PC-3 (cell line): ENCODE measurements at regions not wholly inside any gene's neighbourhood (a gene's known extent, or its start where the extent isn't known, plus 50 kb on each side); places are given as distances from the start of the nearest gene placed in this dataset.

ENCODE experiments used
- ATAC-seq: fragments of 200-7000 bp; cut with Tn5 transposase; 2 replicates; pipeline ENCODE4 v1.9.1; 2020; ENCODE audit warnings: mild to moderate bottlenecking, moderate library complexity
- BruUV-seq: library from RNA; stranded (reverse); fragments of 400-500 nt; replicated peaks from 2 replicates; lab custom pipeline; 2021; lab: Mats Ljungman, UMichigan
- CTCF ChIA-PET: fragments of 300-600 bp; sonication (Branson Sonifier 250); formaldehyde crosslinking; loops from one replicate; lab custom pipeline; 2022; ENCODE audit warnings: antibody characterized with exemption; lab: Charles Lee
- POLR2A ChIA-PET: fragments of 300-600 bp; sonication (Branson Sonifier 250); formaldehyde crosslinking; loops from one replicate; lab custom pipeline; 2022; ENCODE audit warnings: antibody characterized with exemption; ENCODE audit not compliant: unreplicated experiment; lab: Charles Lee
- DNase-seq: peaks from one replicate; pipeline ENCODE4 v3.0.0-alpha.2; 2015
- H2AFZ ChIP-seq: fragments of 300-600 bp; sonication (generic); 2 replicates; pipeline ENCODE4 v1.6.0; 2016; ENCODE audit warnings: antibody characterized with exemption, low read length
- H3F3A ChIP-seq: fragments of 300-600 bp; sonication (generic); one replicate; pipeline ENCODE4 v1.6.0; 2017; ENCODE audit warnings: antibody characterized with exemption, low read length, control low read depth, mild to moderate bottlenecking; ENCODE audit not compliant: unreplicated experiment
- H3K27ac ChIP-seq: fragments of 300-600 bp; sonication (generic); 2 replicates; pipeline ENCODE4 v1.5.1; 2016; ENCODE audit warnings: mild to moderate bottlenecking, low read length
- H3K27me3 ChIP-seq: fragments of 300-600 bp; sonication (generic); 2 replicates; pipeline ENCODE4 v1.6.1; 2016; ENCODE audit warnings: low read length, mixed read lengths
- H3K36me3 ChIP-seq: fragments of 300-600 bp; sonication (generic); 2 replicates; pipeline ENCODE4 v1.6.1; 2016; ENCODE audit warnings: low read depth, mixed run types, low read length, mixed read lengths
- H3K4me1 ChIP-seq: fragments of 300-600 bp; sonication (generic); 2 replicates; pipeline ENCODE4 v1.5.1; 2016; ENCODE audit warnings: low read length; ENCODE audit not compliant: insufficient read depth
- H3K4me2 ChIP-seq: fragments of 300-600 bp; sonication (generic); 2 replicates; pipeline ENCODE4 v1.6.0; 2016; ENCODE audit warnings: low read length
- H3K4me3 ChIP-seq: fragments of 300-600 bp; sonication (generic); 2 replicates; pipeline ENCODE4 v1.5.1; 2016; ENCODE audit warnings: mild to moderate bottlenecking, low read length, mixed read lengths
- H3K79me2 ChIP-seq: fragments of 300-600 bp; sonication (generic); 2 replicates; pipeline ENCODE4 v1.6.1; 2017; ENCODE audit warnings: low read length, mixed read lengths
- H3K9ac ChIP-seq: fragments of 300-600 bp; sonication (generic); 2 replicates; pipeline ENCODE4 v1.6.0; 2016; ENCODE audit warnings: mild to moderate bottlenecking, low read length
- H3K9me2 ChIP-seq: fragments of 300-600 bp; sonication (generic); replicated peaks from 2 replicates; pipeline ENCODE4 v1.6.1; 2016; ENCODE audit warnings: mixed run types, low read length, mixed read lengths
- H3K9me3 ChIP-seq: fragments of 300-600 bp; sonication (generic); 2 replicates; pipeline ENCODE4 v1.6.1; 2016; ENCODE audit warnings: low read length, mixed read lengths
- H4K20me1 ChIP-seq: fragments of 300-600 bp; sonication (generic); 2 replicates; pipeline ENCODE4 v1.6.1; 2016; ENCODE audit warnings: low read length, mixed read lengths
- EZH2 ChIP-seq: fragments of 300-600 bp; sonication (generic); IDR thresholded peaks from one replicate; pipeline ENCODE4 v1.6.1; 2017; ENCODE audit warnings: antibody characterized with exemption, mild to moderate bottlenecking, low read length; ENCODE audit not compliant: unreplicated experiment
- EZH2phosphoT487 ChIP-seq: fragments of 300-600 bp; sonication (generic); IDR thresholded peaks from 2 replicates; pipeline ENCODE4 v1.6.1; 2018; ENCODE audit warnings: mild to moderate bottlenecking, antibody characterized with exemption, low read length, borderline replicate concordance
- intact Hi-C: fragments of 100-400 bp; cut with micrococcal nuclease; formaldehyde crosslinking; loops from 2 replicates; pipeline ENCODE4 v1.9.0; 2023
- TF ChIP-seq, protein P1 (sequence below): fragments of 300-600 bp; sonication (generic); conservative IDR thresholded peaks from 2 replicates; pipeline ENCODE4 v1.5.1; 2017; ENCODE audit warnings: antibody characterized with exemption, low read depth, mild to moderate bottlenecking, low read length

DNA sequence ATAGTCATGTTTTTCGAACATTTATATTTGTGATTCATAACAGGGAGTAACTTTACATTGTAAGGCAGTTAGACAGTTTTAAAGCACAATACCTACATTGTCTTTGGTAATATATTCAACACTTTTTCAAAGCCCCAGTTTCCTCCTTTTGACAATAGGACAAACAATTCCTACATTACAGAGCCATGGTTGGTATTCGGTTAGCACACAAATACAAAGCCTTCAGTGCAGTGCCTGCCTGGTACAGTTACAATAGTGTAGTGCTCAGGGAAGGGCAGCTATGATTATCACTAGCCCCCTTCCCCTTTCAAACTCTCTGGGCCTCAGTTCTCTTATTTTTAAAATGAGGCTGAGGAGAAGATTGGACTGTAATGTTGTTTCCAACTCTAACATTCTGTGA, 207.8 kb downstream of the TPBG start:
- H3K36me3 ChIP-seq, result no peaks in the 10 kb centered on the region
- H3K79me2 ChIP-seq, result no peaks in the 10 kb centered on the region
- no peak overlapping the region for H3K4me3 ChIP-seq
- no peaks in the 10 kb centered on the region for H3K27me3 ChIP-seq
- POLR2A ChIA-PET, result no interaction called here
- BruUV-seq, result no TSS peak
- CTCF ChIA-PET, result no interaction called here
- no peak overlapping the region for H3K9ac ChIP-seq
- no peaks in the 10 kb centered on the region for H4K20me1 ChIP-seq
- DNase-seq (no peak), ATAC-seq (no peak)
- peaks cover 3% of the 10 kb centered on the region; the same call in 1 of the 2 replicates for H3K4me1 ChIP-seq
- H3K9me3 ChIP-seq, result no peaks in the 10 kb centered on the region
- intact Hi-C loops, result no loop called here
- H3K4me2 ChIP-seq, result no peak overlapping the region
- no peaks in the 10 kb centered on the region for H3K9me2 ChIP-seq
- TF ChIP-seq EZH2phosphoT487 (no peak), EZH2 (no peak)
- TF ChIP-seq, protein P1, sequence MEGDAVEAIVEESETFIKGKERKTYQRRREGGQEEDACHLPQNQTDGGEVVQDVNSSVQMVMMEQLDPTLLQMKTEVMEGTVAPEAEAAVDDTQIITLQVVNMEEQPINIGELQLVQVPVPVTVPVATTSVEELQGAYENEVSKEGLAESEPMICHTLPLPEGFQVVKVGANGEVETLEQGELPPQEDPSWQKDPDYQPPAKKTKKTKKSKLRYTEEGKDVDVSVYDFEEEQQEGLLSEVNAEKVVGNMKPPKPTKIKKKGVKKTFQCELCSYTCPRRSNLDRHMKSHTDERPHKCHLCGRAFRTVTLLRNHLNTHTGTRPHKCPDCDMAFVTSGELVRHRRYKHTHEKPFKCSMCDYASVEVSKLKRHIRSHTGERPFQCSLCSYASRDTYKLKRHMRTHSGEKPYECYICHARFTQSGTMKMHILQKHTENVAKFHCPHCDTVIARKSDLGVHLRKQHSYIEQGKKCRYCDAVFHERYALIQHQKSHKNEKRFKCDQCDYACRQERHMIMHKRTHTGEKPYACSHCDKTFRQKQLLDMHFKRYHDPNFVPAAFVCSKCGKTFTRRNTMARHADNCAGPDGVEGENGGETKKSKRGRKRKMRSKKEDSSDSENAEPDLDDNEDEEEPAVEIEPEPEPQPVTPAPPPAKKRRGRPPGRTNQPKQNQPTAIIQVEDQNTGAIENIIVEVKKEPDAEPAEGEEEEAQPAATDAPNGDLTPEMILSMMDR, result no peak
- no peak overlapping the region for H3K27ac ChIP-seq
- no peaks in the 10 kb centered on the region for H3F3A ChIP-seq
- no peak overlapping the region for H2AFZ ChIP-seq

DNA sequence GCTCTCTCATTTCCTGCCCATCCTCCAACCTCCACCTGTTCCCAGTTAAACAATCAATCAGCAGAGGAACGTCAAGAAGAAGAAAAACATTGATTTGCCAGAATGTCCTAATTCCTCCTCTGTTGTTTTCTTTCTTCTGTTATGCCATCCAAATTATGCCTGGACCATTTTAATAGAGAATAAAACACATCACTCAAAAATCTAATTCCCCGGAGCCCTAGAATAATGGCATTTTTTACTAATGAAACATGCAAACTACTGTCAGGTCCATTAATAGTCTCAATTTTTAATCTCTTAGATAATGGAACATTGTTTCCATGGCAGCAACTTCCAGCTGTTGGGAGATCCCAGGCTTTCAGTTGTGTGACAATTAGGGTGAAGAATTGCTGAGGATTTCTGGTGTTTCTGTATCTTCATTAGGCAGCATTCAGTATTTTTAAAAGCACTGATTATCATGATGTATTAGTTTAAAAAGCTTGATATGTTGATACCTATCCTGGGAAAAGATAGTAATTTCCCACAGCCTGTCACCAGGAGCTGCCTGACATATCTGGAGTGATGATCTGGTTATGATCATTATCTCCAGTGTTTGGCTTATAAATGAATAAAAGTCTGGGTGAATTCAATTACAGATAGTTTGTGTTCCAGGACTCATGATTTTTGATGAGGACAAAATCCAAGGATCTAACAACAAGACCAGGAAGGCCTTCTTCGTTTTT, 209.8 kb downstream of the TPBG start:
- no peaks in the 10 kb centered on the region for H3F3A ChIP-seq
- POLR2A ChIA-PET, result no interaction called here
- no peak for TF ChIP-seq EZH2phosphoT487
- TF ChIP-seq EZH2, result no peak
- TF ChIP-seq, protein P1, result no peak
- no peaks in the 10 kb centered on the region for H3K79me2 ChIP-seq
- no peak for ATAC-seq
- no peak for DNase-seq
- no peaks in the 10 kb centered on the region for H3K4me1 ChIP-seq
- H3K27me3 ChIP-seq, result no peaks in the 10 kb centered on the region
- CTCF ChIA-PET, result interaction anchor here (0.5 kb wide), 1 partner anchor 31 kb away, joined by 4 read pairs; no protein-coding TSS in a partner anchor
- intact Hi-C loops, result no loop called here
- no peak overlapping the region for H3K9ac ChIP-seq
- no peak overlapping the region for H2AFZ ChIP-seq
- H3K4me2 ChIP-seq, result no peak overlapping the region
- no peaks in the 10 kb centered on the region for H4K20me1 ChIP-seq
- H3K9me2 ChIP-seq, result no peaks in the 10 kb centered on the region
- BruUV-seq, result no TSS peak
- H3K36me3 ChIP-seq, result no peaks in the 10 kb centered on the region
- H3K4me3 ChIP-seq, result no peak overlapping the region
- no peaks in the 10 kb centered on the region for H3K9me3 ChIP-seq
- no peak overlapping the region for H3K27ac ChIP-seq

DNA sequence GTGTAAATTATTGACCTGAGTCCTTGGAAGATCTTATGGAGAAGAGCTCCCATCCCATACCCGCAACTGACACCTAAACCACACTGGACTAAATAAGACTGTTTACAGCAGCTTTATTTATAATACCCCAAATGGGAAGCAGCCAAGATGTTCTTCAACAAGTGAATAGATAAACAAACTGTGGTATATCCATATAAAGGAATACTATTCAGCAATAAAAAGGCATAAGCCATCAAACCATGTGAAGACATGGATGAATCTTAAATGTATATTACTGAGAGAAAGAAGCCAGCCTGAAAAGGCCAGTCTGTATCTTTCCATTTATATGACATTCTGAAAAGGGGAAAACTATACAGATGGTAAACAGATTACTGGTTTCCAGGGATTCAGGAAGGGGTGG, 212.7 kb downstream of the TPBG start:
- no TSS peak for BruUV-seq
- H3K4me3 ChIP-seq, result no peak overlapping the region
- H3K4me2 ChIP-seq, result no peak overlapping the region
- no peaks in the 10 kb centered on the region for H4K20me1 ChIP-seq
- no peaks in the 10 kb centered on the region for H3K36me3 ChIP-seq
- no peaks in the 10 kb centered on the region for H3K9me2 ChIP-seq
- H3K79me2 ChIP-seq, result no peaks in the 10 kb centered on the region
- DNase-seq (no peak), ATAC-seq (no peak)
- no peaks in the 10 kb centered on the region for H3K9me3 ChIP-seq
- no peak overlapping the region for H3K9ac ChIP-seq
- intact Hi-C loops, result no loop called here
- H3K4me1 ChIP-seq, result no peaks in the 10 kb centered on the region
- TF ChIP-seq, protein P1, result no peak
- TF ChIP-seq EZH2 (no peak), EZH2phosphoT487 (no peak)
- no peaks in the 10 kb centered on the region for H3F3A ChIP-seq
- no peak overlapping the region for H3K27ac ChIP-seq
- POLR2A ChIA-PET, result no interaction called here
- H3K27me3 ChIP-seq, result no peaks in the 10 kb centered on the region
- H2AFZ ChIP-seq, result no peak overlapping the region
- CTCF ChIA-PET, result no interaction called here
